T-cell (primary cell): ENCODE measurements at regions not wholly inside any gene's neighbourhood (a gene's known extent, or its start where the extent isn't known, plus 50 kb on each side); places are given as distances from the start of the nearest gene placed in this dataset.
"Not testable (repeated sequence)": the region's sequence is repeated elsewhere in the genome, so short reads cannot be mapped to it uniquely, and the experiment has no call there.

ENCODE experiments used
- ATAC-seq, 4 experiments: fragments of 200-7000 bp in 3 of 4; fragments of 150-1000 bp in 1 of 4; cut with Tn5 transposase; replicated peaks in 1 of 4; 1 replicate in 3 of 4; 2 replicates in 1 of 4; pipeline ENCODE4 v1.10.0; 2021; ENCODE audit warnings: moderate library complexity in 3 of 4, mild to moderate bottlenecking in 2 of 4, moderate number of reproducible peaks in 1 of 4
- CTCF ChIA-PET, 2 donors: fragments of 300-600 bp; sonication (Branson Sonifier 250); formaldehyde crosslinking; loops; one replicate each; lab custom pipeline; 2022; ENCODE audit warnings: antibody characterized with exemption in 2 of 2; lab: Charles Lee
- POLR2A ChIA-PET, 2 donors: fragments of 300-600 bp; sonication (Branson Sonifier 250); formaldehyde crosslinking; loops; one replicate each; lab custom pipeline; 2022; ENCODE audit warnings: antibody characterized with exemption in 2 of 2; lab: Charles Lee
- DNase-seq, 35 experiments: peaks; one replicate each; pipeline versions ENCODE4 v3.0.0 to v3.0.0-alpha.2; 2013 to 2023
- H3K27ac ChIP-seq: one replicate; pipeline ENCODE4 v1.5.1; 2013; ENCODE audit warnings: low read length
- H3K27me3 ChIP-seq, 2 experiments: replicated peaks in 1 of 2; 1 replicate in 1 of 2; 2 replicates in 1 of 2; pipeline versions ENCODE4 v1.6.1 to v1.7.0; 2013; ENCODE audit warnings: low read length in 1 of 2, mixed read lengths in 1 of 2; ENCODE audit not compliant: control insufficient read depth in 2 of 2, insufficient read depth in 2 of 2; ENCODE audit errors: extremely low read depth in 1 of 2
- H3K36me3 ChIP-seq, 2 donors: 1 replicate in 1 of 2; 2 replicates in 1 of 2; pipeline versions ENCODE4 v1.6.1 to v1.7.0; 2013; ENCODE audit warnings: low read length in 1 of 2; ENCODE audit not compliant: control insufficient read depth in 2 of 2, insufficient read depth in 1 of 2; ENCODE audit errors: extremely low read depth in 1 of 2
- H3K4me1 ChIP-seq, 2 experiments: 1 replicate in 1 of 2; 2 replicates in 1 of 2; pipeline versions ENCODE4 v1.6.1 to v1.7.0; 2013; ENCODE audit warnings: low read length in 2 of 2, mixed read lengths in 1 of 2; ENCODE audit not compliant: insufficient read depth in 2 of 2, control insufficient read depth in 1 of 2; ENCODE audit errors: extremely low read depth in 1 of 2
- H3K4me3 ChIP-seq, 2 donors: 1 replicate in 1 of 2; 2 replicates in 1 of 2; pipeline versions ENCODE4 v1.5.1 to v1.7.0; 2013; ENCODE audit warnings: mild to moderate bottlenecking in 2 of 2, low read length in 1 of 2, moderate library complexity in 1 of 2; ENCODE audit not compliant: control insufficient read depth in 1 of 2; ENCODE audit errors: extremely low read depth in 1 of 2
- H3K9me3 ChIP-seq: 2 replicates; pipeline ENCODE4 v1.7.0; 2013
- H3K27ac Mint-ChIP-seq, 2 donors: one replicate each; pipeline ENCODE4 v1.8.0; 2020 to 2021; ENCODE audit warnings: mild to moderate bottlenecking in 2 of 2, mixed read lengths in 2 of 2
- H3K27me3 Mint-ChIP-seq, 2 donors: one replicate each; pipeline ENCODE4 v1.8.0; 2021 to 2022; ENCODE audit warnings: mixed read lengths in 2 of 2
- H3K36me3 Mint-ChIP-seq: one replicate; pipeline ENCODE4 v1.8.0; 2021; ENCODE audit warnings: mixed read lengths
- H3K4me1 Mint-ChIP-seq, 3 donors: one replicate each; pipeline ENCODE4 v1.8.0; 2020 to 2022; ENCODE audit warnings: mixed read lengths in 3 of 3, mild to moderate bottlenecking in 1 of 3
- H3K4me3 Mint-ChIP-seq, 3 donors: one replicate each; pipeline ENCODE4 v1.8.0; 2020 to 2022; ENCODE audit warnings: mild to moderate bottlenecking in 3 of 3, mixed read lengths in 3 of 3, moderate library complexity in 3 of 3
- H3K9me3 Mint-ChIP-seq, 3 donors: one replicate each; pipeline ENCODE4 v1.8.0; 2020 to 2022; ENCODE audit warnings: mixed read lengths in 3 of 3
- WGBS: methylation state at CpG from one replicate; pipeline ENCODE4 v1.1.5; 2013; ENCODE audit warnings: missing lambda C conversion rate; ENCODE audit not compliant: insufficient coverage; 5-methylcytosine and 5-hydroxymethylcytosine counted together

DNA sequence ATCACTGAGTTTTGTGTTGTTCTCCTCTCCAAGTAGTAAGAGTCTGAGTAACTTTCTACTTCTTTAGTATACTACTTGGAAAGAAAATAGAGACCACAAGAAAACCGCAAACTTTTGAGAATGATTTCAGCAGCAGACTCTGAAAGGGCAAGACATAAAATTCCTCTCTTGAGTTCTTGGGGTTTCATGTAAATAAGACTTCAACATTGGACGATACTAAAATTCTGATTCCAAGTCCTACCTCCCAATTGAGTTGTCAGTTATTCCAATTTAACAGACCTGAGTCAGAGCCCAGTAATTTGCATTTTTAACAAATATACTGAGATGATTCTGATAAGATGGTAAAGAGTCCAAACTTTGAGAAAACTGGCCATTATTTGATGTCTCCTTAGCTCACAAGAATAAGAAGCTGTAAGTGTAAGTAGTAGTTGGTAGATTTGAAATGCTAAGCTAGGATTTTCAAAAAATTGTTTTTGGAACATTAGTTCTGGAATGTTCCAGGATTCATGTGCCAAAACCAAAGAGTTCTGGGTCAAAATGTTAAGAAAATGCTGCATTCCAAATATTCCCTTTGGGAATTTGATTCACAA is 261.6 kb upstream of the SPOPL start:
- no CpG with 5 or more reads among the region's 2 CpGs for WGBS
- CTCF ChIA-PET, result no interaction called here
- H3K27me3 Mint-ChIP-seq, result no peaks in the 10 kb centered on the region

DNA sequence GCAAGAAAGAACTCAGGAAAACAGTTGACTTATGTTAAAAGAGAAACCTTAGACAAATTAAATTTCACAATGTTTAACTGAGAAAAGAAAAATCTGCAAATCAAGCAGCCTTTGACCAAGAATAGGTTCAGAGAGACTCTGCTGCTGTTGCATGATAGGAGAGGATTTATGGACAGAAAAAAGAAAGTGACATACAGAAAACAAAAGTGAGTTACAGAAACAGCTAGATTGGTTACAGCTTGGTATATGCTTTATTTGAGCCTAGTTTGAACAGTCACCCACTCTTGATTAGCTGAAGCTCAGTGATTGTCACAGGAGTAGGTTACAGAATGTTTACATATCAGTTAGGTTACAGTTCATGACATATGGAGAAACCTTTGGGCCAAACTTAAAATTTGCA is 258.2 kb upstream of the SPOPL start:
- Histone ChIP-seq H3K27me3 (no peaks in the 10 kb centered on the region), H3K4me1 (no peaks in the 10 kb centered on the region), H3K9me3 (no peaks in the 10 kb centered on the region), H3K4me3 (no peak overlapping the region), H3K36me3 (no peaks in the 10 kb centered on the region), H3K27ac (no peak overlapping the region)
- Mint-ChIP-seq H3K9me3 (peaks cover 0 to 6% (median 6%) of the 10 kb centered on the region in 3 donors), H3K4me3 (no peak overlapping the region), H3K36me3 (no peaks in the 10 kb centered on the region), H3K27ac (no peak overlapping the region), H3K4me1 (no peaks in the 10 kb centered on the region), H3K27me3 (no peaks in the 10 kb centered on the region)
- CTCF ChIA-PET, result no interaction called here
- no peak for ATAC-seq
- DNase-seq, result no peak
- POLR2A ChIA-PET, result no interaction called here

More for the DNA sequence above, 261.6 kb upstream of the SPOPL start:
- Histone ChIP-seq H3K4me3 (no peak overlapping the region), H3K27ac (no peak overlapping the region), H3K9me3 (no peaks in the 10 kb centered on the region), H3K4me1 (no peaks in the 10 kb centered on the region), H3K36me3 (no peaks in the 10 kb centered on the region), H3K27me3 (no peaks in the 10 kb centered on the region)
- no peak for ATAC-seq
- no peak for DNase-seq
- H3K4me3 Mint-ChIP-seq, result no peak overlapping the region
- H3K36me3 Mint-ChIP-seq, result no peaks in the 10 kb centered on the region
- no peak overlapping the region for H3K27ac Mint-ChIP-seq
- no peaks in the 10 kb centered on the region for H3K4me1 Mint-ChIP-seq
- POLR2A ChIA-PET, result no interaction called here
- peaks cover 0 to 6% (median 3%) of the 10 kb centered on the region in 3 donors for H3K9me3 Mint-ChIP-seq

DNA sequence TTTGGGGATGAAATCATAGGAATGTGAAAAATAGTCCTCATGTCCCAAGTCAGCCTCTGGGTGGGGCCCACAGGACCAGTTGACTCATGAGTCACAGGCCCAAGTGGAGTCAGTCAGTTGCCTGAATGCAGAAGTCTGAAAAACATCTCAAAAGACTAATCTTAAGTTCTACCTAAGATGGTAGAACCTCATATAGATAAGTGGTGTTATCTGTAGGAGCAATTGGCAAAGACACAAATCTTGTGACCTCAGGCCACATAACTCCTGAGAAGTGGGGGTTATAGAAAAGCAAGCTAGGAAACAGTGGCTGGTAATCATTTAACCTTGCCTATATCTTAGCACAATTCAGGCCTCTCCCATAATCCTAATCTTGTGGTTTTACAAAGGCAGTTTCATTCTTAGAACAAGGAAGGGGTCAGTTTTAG is 257.1 kb upstream of the SPOPL start:
- no peak for DNase-seq

DNA sequence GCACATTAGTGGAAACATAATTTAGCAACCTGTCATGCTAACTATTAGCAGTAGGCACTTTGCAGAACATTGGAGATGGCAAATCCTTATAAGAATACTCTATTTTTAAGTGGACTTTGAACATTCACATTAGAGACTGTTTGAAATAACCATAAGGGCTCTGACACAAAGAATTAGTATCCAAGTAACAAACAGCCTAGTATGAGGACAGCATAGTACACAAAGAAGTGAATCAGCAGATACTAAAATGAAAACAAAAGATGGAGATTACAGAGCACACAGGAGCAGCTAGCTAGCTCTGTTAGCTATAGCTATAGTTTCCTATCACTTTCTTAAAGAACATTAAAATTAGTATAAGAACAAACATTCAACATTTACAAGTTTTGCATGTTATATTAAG is 256.3 kb upstream of the SPOPL start:
- Mint-ChIP-seq H3K36me3 (no peaks in the 10 kb centered on the region), H3K4me1 (no peaks in the 10 kb centered on the region), H3K27me3 (no peaks in the 10 kb centered on the region), H3K9me3 (peaks cover 0 to 6% (median 3%) of the 10 kb centered on the region in 3 donors), H3K4me3 (no peak overlapping the region), H3K27ac (no peak overlapping the region)
- H3K4me3 ChIP-seq, result no peak overlapping the region
- no peaks in the 10 kb centered on the region for H3K27me3 ChIP-seq
- no peak overlapping the region for H3K27ac ChIP-seq
- no peaks in the 10 kb centered on the region for H3K9me3 ChIP-seq
- no peaks in the 10 kb centered on the region for H3K36me3 ChIP-seq
- CTCF ChIA-PET, result no interaction called here
- POLR2A ChIA-PET, result no interaction called here
- ATAC-seq, result no peak
- DNase-seq, result no peak
- no peaks in the 10 kb centered on the region for H3K4me1 ChIP-seq

More for the DNA sequence above, 257.1 kb upstream of the SPOPL start:
- H3K36me3 ChIP-seq, result no peaks in the 10 kb centered on the region
- H3K9me3 ChIP-seq, result no peaks in the 10 kb centered on the region
- no peak overlapping the region for H3K4me3 Mint-ChIP-seq
- peaks cover 0 to 6% (median 6%) of the 10 kb centered on the region in 3 donors for H3K9me3 Mint-ChIP-seq
- H3K27ac Mint-ChIP-seq, result no peak overlapping the region
- H3K4me3 ChIP-seq, result no peak overlapping the region
- no peak for ATAC-seq
- no peaks in the 10 kb centered on the region for H3K4me1 Mint-ChIP-seq
- no peaks in the 10 kb centered on the region for H3K27me3 Mint-ChIP-seq
- H3K27me3 ChIP-seq, result no peaks in the 10 kb centered on the region
- H3K27ac ChIP-seq, result no peak overlapping the region
- ChIA-PET CTCF (no interaction called here), POLR2A (no interaction called here)
- H3K4me1 ChIP-seq, result no peaks in the 10 kb centered on the region
- no peaks in the 10 kb centered on the region for H3K36me3 Mint-ChIP-seq

DNA sequence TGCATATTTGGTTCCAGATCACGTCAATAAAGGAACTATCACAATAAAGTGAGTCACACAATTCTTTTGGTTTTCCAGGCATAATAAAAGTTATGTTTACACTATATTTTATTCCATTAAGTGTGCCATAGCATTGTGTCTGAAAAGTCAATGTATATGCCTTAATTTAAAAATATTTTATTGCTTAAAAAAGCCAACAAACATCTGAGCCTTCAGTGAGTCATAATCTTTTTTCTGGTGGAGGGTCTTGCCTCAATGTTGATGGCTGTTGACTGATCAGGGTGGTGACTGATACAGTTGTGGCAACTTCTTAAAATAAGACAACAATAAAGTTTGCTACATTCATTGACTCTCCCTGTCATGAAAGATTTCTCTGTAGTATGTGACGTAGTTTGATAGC is 254.3 kb upstream of the SPOPL start:
- ChIA-PET CTCF (no interaction called here), POLR2A (no interaction called here)

DNA sequence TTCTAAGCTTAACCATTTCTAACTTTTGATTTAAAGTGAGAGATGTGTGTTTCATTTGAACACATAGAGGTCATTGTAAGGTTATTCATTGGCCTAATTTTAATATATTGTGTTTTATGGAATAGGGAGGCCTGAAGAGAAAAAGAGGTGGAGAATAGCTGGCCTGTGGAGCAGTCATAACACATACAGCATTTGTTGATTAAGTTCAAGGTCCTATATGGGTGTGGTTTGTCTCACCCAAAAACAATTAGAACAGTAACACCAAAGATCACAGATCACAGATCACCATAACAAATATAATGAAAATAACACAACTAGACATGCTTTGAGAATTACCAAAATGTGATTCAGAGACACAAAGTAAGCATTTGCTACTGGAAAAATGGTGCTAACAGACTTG is 252.4 kb upstream of the SPOPL start:
- H3K9me3 ChIP-seq, result no peaks in the 10 kb centered on the region
- Mint-ChIP-seq H3K9me3 (peaks cover 2 to 3% (median 2%) of the 10 kb centered on the region in 3 donors), H3K36me3 (no peaks in the 10 kb centered on the region), H3K27me3 (no peaks in the 10 kb centered on the region), H3K4me3 (no peak overlapping the region), H3K4me1 (no peaks in the 10 kb centered on the region), H3K27ac (no peak overlapping the region)
- no peaks in the 10 kb centered on the region for H3K27me3 ChIP-seq
- no peak overlapping the region for H3K27ac ChIP-seq
- no peak overlapping the region for H3K4me3 ChIP-seq
- POLR2A ChIA-PET, result no interaction called here
- no peaks in the 10 kb centered on the region for H3K36me3 ChIP-seq
- ATAC-seq (no peak), DNase-seq (no peak)
- CTCF ChIA-PET, result no interaction called here
- H3K4me1 ChIP-seq, result no peaks in the 10 kb centered on the region

More for the DNA sequence above, 254.3 kb upstream of the SPOPL start:
- H3K9me3 Mint-ChIP-seq, result peaks cover 0 to 3% (median 0%) of the 10 kb centered on the region in 3 donors
- Histone ChIP-seq H3K36me3 (no peaks in the 10 kb centered on the region), H3K27ac (no peak overlapping the region), H3K4me3 (no peak overlapping the region), H3K4me1 (no peaks in the 10 kb centered on the region), H3K9me3 (no peaks in the 10 kb centered on the region), H3K27me3 (no peaks in the 10 kb centered on the region)
- no peaks in the 10 kb centered on the region for H3K27me3 Mint-ChIP-seq
- H3K36me3 Mint-ChIP-seq, result no peaks in the 10 kb centered on the region
- H3K4me3 Mint-ChIP-seq, result no peak overlapping the region
- DNase-seq, result no peak
- ATAC-seq, result no peak
- no peaks in the 10 kb centered on the region for H3K4me1 Mint-ChIP-seq
- WGBS, result no CpG with 5 or more reads among the region's 2 CpGs
- no peak overlapping the region for H3K27ac Mint-ChIP-seq

DNA sequence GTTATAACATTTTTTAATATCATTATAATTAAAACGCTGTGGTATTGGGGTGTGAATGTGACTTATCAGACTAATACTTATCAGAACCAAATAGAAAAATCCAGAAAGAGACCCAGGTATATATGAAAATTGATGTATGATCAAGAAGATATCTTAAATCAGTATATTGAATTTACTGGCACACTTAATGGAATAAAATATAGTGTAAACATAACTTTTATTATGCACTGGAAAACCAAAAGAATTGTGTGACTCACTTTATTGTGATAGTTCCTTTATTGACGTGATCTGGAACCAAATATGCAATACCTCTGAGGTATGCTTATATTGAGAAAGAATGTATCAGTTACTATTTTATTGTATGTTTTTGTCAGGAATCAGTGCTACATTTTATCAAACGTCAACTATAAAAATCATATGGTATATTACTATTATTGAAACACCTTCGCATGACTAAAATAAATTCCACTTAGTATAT is 250.7 kb upstream of the SPOPL start:
- POLR2A ChIA-PET, H3K4me3 Mint-ChIP-seq, H3K27ac Mint-ChIP-seq, H3K9me3 ChIP-seq, CTCF ChIA-PET, H3K4me3 ChIP-seq, ATAC-seq, H3K36me3 ChIP-seq, DNase-seq, H3K27me3 ChIP-seq, H3K36me3 Mint-ChIP-seq, H3K27me3 Mint-ChIP-seq, H3K4me1 Mint-ChIP-seq, H3K4me1 ChIP-seq, H3K27ac ChIP-seq: not testable (repeated sequence)
- H3K9me3 Mint-ChIP-seq, result peaks cover 2 to 12% (median 4%) of the 10 kb centered on the region in 3 donors
- WGBS, result no CpG with 5 or more reads among the region's 4 CpGs
